Omental fat pad (tissue), 3 donors: ENCODE measurements at regions not wholly inside any gene's neighbourhood (a gene's known extent, or its start where the extent isn't known, plus 50 kb on each side); places are given as distances from the start of the nearest gene placed in this dataset.
"Not testable (repeated sequence)": the region's sequence is repeated elsewhere in the genome, so short reads cannot be mapped to it uniquely, and the experiment has no call there.

ENCODE experiments used
- ATAC-seq: fragments of 150-250 bp; one replicate; pipeline ENCODE4 v1.9.1; 2016; ENCODE audit warnings: mild to moderate bottlenecking, moderate library complexity; ENCODE audit not compliant: low FRiP score
- DNase-seq: peaks from one replicate; pipeline ENCODE4 v3.0.0-alpha.2; 2019; ENCODE audit warnings: low spot score
- TF ChIP-seq, protein P1 (sequence below), 3 donors: fragments of 450-650 bp; IDR thresholded peaks; one replicate each; pipeline ENCODE4 v1.5.1; 2016 to 2017; ENCODE audit warnings: antibody characterized with exemption in 3 of 3, mild to moderate bottlenecking in 3 of 3, moderate library complexity in 2 of 3

DNA sequence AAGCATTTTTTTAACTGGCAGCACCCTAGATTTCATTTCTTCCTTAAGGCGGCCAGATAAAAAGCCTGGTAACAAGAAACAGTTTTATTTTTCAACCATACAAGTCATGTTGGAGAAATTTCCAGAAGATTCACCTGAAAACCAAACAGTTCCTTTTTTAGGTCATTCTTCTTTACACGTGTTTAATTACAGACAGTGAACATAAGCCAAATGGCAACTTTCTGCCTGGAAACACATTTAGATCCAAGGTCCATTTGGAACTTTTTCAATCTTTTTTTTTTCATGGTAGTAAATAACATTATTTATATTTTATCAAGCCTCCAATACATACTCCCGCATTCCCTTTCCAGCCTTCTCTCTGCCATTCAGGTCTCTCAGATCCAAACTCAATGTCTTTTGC is 886.1 kb upstream of the MIR17HG start:
- no peak for DNase-seq
- TF ChIP-seq, protein P1, sequence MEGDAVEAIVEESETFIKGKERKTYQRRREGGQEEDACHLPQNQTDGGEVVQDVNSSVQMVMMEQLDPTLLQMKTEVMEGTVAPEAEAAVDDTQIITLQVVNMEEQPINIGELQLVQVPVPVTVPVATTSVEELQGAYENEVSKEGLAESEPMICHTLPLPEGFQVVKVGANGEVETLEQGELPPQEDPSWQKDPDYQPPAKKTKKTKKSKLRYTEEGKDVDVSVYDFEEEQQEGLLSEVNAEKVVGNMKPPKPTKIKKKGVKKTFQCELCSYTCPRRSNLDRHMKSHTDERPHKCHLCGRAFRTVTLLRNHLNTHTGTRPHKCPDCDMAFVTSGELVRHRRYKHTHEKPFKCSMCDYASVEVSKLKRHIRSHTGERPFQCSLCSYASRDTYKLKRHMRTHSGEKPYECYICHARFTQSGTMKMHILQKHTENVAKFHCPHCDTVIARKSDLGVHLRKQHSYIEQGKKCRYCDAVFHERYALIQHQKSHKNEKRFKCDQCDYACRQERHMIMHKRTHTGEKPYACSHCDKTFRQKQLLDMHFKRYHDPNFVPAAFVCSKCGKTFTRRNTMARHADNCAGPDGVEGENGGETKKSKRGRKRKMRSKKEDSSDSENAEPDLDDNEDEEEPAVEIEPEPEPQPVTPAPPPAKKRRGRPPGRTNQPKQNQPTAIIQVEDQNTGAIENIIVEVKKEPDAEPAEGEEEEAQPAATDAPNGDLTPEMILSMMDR (IDR thresholded peaks at IDR 0.05): no peak
- no peak for ATAC-seq

DNA sequence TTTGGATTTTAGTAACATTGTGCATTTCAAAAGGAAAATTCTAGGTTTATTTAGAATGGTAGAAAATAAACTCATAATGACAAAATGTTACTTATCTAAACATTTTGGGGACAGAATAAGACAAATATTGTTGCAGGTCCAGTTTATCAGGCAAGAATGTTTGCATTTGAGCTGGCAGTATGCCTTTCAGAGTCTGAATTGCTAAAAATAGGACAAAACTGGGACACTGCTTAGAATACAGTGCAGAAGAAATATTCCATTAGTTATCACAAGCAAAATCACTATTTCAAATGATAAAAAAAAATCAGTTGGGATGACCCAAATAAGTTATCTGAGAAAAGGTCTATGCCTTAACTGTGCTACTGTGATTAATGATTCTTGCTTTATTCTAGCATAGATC is 870.3 kb upstream of the MIR17HG start:
- TF ChIP-seq, protein P1 (IDR thresholded peaks at IDR 0.05): no peak
- ATAC-seq: no peak
- no peak for DNase-seq

DNA sequence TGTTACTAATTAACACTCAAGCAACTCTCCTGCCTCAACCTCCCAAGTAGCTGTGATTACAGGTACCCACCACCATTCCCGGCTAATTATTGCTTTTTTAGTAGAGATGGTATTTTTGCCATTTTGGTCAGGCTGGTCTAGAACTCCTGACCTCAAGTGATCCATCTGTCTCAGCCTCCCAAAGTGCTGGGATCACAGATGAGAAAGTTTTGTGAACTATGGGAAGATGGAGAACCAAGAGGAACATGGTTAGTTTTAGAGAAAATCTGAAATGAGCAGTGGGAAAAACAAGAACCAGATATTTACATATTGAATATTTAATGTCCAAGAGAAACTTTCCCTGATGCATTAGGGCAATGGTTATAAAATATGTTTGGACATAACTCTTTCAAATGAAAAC is 863.6 kb upstream of the MIR17HG start:
- no peak for ATAC-seq
- TF ChIP-seq, protein P1 (IDR thresholded peaks at IDR 0.05): no peak
- DNase-seq: no peak

DNA sequence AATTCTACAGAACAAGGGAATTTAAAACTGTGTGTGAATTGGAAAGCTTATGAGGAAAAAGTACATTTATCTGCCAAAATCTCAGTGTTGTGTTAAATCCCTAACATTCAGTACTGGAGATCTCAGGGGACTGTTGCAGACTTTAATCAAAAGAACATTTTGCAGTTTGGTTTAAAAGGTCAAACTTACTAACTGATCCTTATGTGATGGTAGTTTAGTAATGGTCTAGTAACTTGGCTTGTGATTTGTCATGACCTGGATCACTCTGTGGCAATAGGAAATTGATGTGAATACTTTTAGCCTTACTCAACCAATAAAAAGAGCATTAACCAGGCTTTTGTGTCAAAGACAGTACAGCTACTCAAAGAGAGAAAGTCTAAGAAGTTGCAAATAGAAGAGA is 862.1 kb upstream of the MIR17HG start:
- no peak for DNase-seq
- TF ChIP-seq, protein P1 (IDR thresholded peaks at IDR 0.05): no peak
- ATAC-seq: peak; percentile 59

DNA sequence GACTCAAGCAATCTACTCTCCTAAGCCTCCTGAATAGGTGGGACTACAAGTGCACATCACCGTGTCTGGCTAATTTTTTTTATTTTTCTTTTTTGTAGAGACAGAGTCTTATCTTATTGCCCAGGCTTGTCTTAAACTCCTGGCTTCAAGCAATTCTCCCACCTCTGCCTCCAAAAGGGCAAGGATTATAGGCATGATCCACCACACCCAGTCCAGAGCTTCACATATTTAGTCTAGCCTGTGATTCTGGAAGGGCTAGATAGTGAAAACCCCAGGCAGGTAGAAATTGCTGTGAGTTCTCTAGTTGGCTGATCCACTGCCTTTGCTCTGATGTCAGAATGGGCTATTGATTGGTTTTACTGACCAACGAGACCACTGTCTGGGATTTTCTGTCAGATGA is 854.6 kb upstream of the MIR17HG start:
- TF ChIP-seq, protein P1 (IDR thresholded peaks at IDR 0.05): no peak

GRCh38 chr13:90493667-90494066 is 853.8 kb upstream of the MIR17HG start:
- no peak for DNase-seq
- ATAC-seq: no peak
- TF ChIP-seq, protein P1 (IDR thresholded peaks at IDR 0.05): no peak

More for the DNA sequence above, 854.6 kb upstream of the MIR17HG start:
- ATAC-seq: no peak
- no peak for DNase-seq

- DNase-seq, ATAC-seq: not testable (repeated sequence)
Observed at GRCh38 chr13:90494849-90495248, 852.6 kb upstream of the MIR17HG start.

DNA sequence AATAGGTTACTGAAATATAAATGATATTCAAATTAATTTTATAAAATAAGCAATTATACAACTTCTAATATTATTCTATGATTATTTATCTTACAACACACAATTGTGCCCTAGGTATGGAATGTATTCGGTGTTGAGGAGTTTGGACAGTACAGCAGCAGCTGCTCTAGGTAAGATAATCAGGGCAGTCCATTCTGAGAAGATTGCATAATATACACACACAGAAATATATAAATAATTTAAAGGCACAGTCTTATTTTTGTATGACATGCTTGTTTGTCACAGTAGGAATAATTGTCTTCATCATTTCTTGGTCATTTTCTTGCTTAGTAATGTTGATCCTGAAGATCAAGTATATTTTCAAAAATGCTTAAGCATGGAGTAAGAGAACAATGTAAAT is 849.4 kb upstream of the MIR17HG start:
- TF ChIP-seq, protein P1 (IDR thresholded peaks at IDR 0.05): no peak
- ATAC-seq (no peak), DNase-seq (no peak)
